Panc1 (cell line): ENCODE measurements at regions not wholly inside any gene's neighbourhood (a gene's known extent, or its start where the extent isn't known, plus 50 kb on each side); places are given as distances from the start of the nearest gene placed in this dataset.

Source experiments
- ATAC-seq: fragments of 200-7000 bp; cut with Tn5 transposase; 2 replicates; pipeline ENCODE4 v1.9.1; 2020; ENCODE audit warnings: mild to moderate bottlenecking, moderate library complexity
- BruUV-seq: library from RNA; stranded (reverse); fragments of 400-500 nt; replicated peaks from 2 replicates; lab custom pipeline; 2021; lab: Mats Ljungman, UMichigan
- CTCF ChIA-PET: fragments of 300-600 bp; sonication (Branson Sonifier 250); formaldehyde crosslinking; loops from one replicate; lab custom pipeline; 2022; ENCODE audit warnings: antibody characterized with exemption; lab: Charles Lee
- POLR2A ChIA-PET: fragments of 300-600 bp; sonication (Branson Sonifier 250); formaldehyde crosslinking; loops from one replicate; lab custom pipeline; 2022; ENCODE audit warnings: antibody characterized with exemption; lab: Charles Lee
- DNase-seq: peaks from one replicate; pipeline ENCODE4 v3.0.0-alpha.2; 2010; ENCODE audit warnings: low read depth, low spot score
- H3K27ac ChIP-seq: 2 replicates; pipeline ENCODE4 v1.5.1; 2011; ENCODE audit warnings: mild to moderate bottlenecking, low read length, inconsistent platforms
- H3K27me3 ChIP-seq: fragments of 200-500 bp; sonication (Bioruptor generic); 2 replicates; pipeline ENCODE4 v1.6.0; 2014; ENCODE audit warnings: low read length, inconsistent platforms; ENCODE audit not compliant: control insufficient read depth, insufficient read depth
- H3K36me3 ChIP-seq: fragments of 200-500 bp; sonication (Bioruptor generic); 2 replicates; pipeline ENCODE4 v1.5.1; 2014; ENCODE audit warnings: inconsistent platforms, mild to moderate bottlenecking, low read length, moderate library complexity; ENCODE audit not compliant: control insufficient read depth, insufficient read depth
- H3K4me1 ChIP-seq: 2 replicates; pipeline ENCODE4 v1.5.1; 2011; ENCODE audit warnings: inconsistent platforms, mild to moderate bottlenecking, low read length, moderate library complexity; ENCODE audit not compliant: control insufficient read depth, insufficient read depth
- H3K4me3 ChIP-seq, 2 experiments: 2 replicates each; pipeline ENCODE4 v1.5.1; 2011 to 2012; ENCODE audit warnings: low read depth in 2 of 2, low read length in 2 of 2, mild to moderate bottlenecking in 2 of 2, inconsistent platforms in 1 of 2, moderate library complexity in 1 of 2
- H3K9me3 ChIP-seq: fragments of 200-500 bp; sonication (Bioruptor generic); 2 replicates; pipeline ENCODE4 v1.5.1; 2014; ENCODE audit warnings: low read depth, mild to moderate bottlenecking, inconsistent platforms, low read length, moderate library complexity; ENCODE audit not compliant: control insufficient read depth, insufficient read depth
- CTCF ChIP-seq: fragments of 450-650 bp; IDR thresholded peaks from 2 replicates; pipeline ENCODE4 v1.5.1; 2017; ENCODE audit warnings: mild to moderate bottlenecking
- POLR2AphosphoS5 ChIP-seq: IDR thresholded peaks from 2 replicates; pipeline ENCODE4 v1.6.1; 2012; ENCODE audit warnings: mild to moderate bottlenecking, low read depth, low read length, moderate library complexity
- REST ChIP-seq, 2 experiments: IDR thresholded peaks; 2 replicates each; pipeline ENCODE4 v1.6.1; 2011 to 2012; ENCODE audit warnings: low read depth in 2 of 2, control low read depth in 1 of 2, low read length in 1 of 2, mild to moderate bottlenecking in 1 of 2, moderate library complexity in 1 of 2; ENCODE audit not compliant: insufficient read depth in 1 of 2
- SIN3A ChIP-seq: IDR thresholded peaks from 2 replicates; pipeline ENCODE4 v1.6.1; 2012; ENCODE audit warnings: low read depth, mild to moderate bottlenecking, low read length, moderate library complexity, borderline replicate concordance; ENCODE audit not compliant: insufficient read depth
- TCF7L2 ChIP-seq: IDR thresholded peaks from 2 replicates; pipeline ENCODE4 v1.6.1; 2011; ENCODE audit warnings: mild to moderate bottlenecking, low read depth, low read length, inconsistent platforms
- in situ Hi-C: cut with HindIII; loops from 2 replicates; pipeline ENCODE4 v1.10.0; 2016; ENCODE audit warnings: low sequenced_read_pairs, low pct_unique_long_range_greater_than_20kb
- intact Hi-C: fragments of 100-400 bp; cut with micrococcal nuclease; formaldehyde crosslinking; loops from one replicate; pipeline ENCODE4 v1.10.0; 2022; ENCODE audit not compliant: unreplicated experiment

- intact Hi-C loops (no loop called here), in situ Hi-C loops (no loop called here)
- Histone ChIP-seq H3K4me1 (no peaks in the 10 kb centered on the region), H3K27me3 (no peaks in the 10 kb centered on the region), H3K27ac (no peak overlapping the region), H3K4me3 (no peak overlapping the region), H3K9me3 (no peaks in the 10 kb centered on the region), H3K36me3 (no peaks in the 10 kb centered on the region)
- no TSS peak for BruUV-seq
- ATAC-seq (no peak), DNase-seq (no peak)
- no peak for TF ChIP-seq POLR2AphosphoS5
- no peak for TF ChIP-seq TCF7L2
- no peak for TF ChIP-seq CTCF
- no peak for TF ChIP-seq REST (IDR thresholded peaks at IDR 0.05; ENCODE audit: insufficient read depth in 1 of 2, low read depth in 2 of 2, low read length in 1 of 2)
- no peak for TF ChIP-seq SIN3A
- ChIA-PET POLR2A (no interaction called here), CTCF (no interaction called here)
Measured at GRCh38 chr6:140747114-140747513, 1372.7 kb upstream of the CITED2 start.

GRCh38 chr6:140744659-140745320, 1370.3 kb upstream of the CITED2 start:
- no peaks in the 10 kb centered on the region for H3K27me3 ChIP-seq
- intact Hi-C loops, result no loop called here
- H3K27ac ChIP-seq, result no peak overlapping the region
- H3K36me3 ChIP-seq, result no peaks in the 10 kb centered on the region
- BruUV-seq, result no TSS peak
- TF ChIP-seq SIN3A (no peak), TCF7L2 (no peak), CTCF (no peak)
- no peak overlapping the region for H3K4me3 ChIP-seq
- DNase-seq, result no peak
- no peaks in the 10 kb centered on the region for H3K4me1 ChIP-seq
- in situ Hi-C loops, result no loop called here
- H3K9me3 ChIP-seq, result no peaks in the 10 kb centered on the region
- ATAC-seq, result no peak
- POLR2A ChIA-PET, result no interaction called here
- CTCF ChIA-PET, result no interaction called here
